Stimulated activated CD4-positive, alpha-beta T cell treated with anti-CD3 and anti-CD28 coated beads, TNF-alpha, amount 100 ng/mL, for 1 hour (primary cell): ENCODE measurements at regions not wholly inside any gene's neighbourhood (a gene's known extent, or its start where the extent isn't known, plus 50 kb on each side); places are given as distances from the start of the nearest gene placed in this dataset.

Source experiments
- DNase-seq, 3 donors: peaks; one replicate each; pipeline ENCODE4 v3.0.0-alpha.2; 2020; ENCODE audit warnings: low read depth in 3 of 3, low spot score in 1 of 3

DNA sequence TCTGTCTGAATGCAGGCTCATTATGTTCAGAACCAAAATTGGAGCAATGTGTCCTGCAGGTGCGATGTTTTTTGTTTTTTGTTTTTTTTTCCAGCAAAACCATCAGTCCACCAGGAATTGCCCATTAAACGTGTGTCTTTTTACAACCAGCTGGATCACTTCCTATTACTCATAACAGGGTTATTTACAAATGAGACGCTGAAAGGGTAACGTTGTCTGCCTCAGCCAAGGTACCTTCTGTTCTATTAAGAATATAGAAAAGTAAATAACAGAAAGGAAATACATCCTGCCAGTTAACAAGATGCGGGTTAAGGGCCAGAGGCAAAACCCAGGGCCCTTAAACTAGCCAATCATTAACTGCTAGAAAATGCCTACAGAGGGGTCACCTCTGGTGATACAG, 590.4 kb downstream of the TBC1D4 start:
- DNase-seq, result no peak

GRCh38 chr13:74889321-74889720, 592.6 kb downstream of the TBC1D4 start:
- DNase-seq, result no peak

DNA sequence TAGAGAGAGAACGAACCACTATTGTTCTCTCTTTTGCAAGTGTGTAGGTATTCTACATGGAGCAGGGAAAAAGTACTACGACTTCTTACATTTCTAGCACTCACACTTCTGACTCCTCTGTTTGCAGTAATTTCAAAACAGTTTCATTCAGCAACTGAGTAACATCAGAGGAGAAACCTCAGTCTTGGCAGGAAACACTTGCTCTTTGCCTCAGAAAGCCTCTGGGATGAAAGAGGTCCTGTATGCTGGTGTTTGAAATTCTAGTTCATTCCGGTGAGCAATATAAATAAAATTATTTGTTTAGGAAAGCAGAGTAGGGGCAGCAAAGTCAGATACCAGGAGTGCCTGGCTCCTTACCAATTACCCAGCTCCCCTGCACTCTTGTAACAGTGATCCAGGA, 595.5 kb downstream of the TBC1D4 start:
- no peak for DNase-seq

DNA sequence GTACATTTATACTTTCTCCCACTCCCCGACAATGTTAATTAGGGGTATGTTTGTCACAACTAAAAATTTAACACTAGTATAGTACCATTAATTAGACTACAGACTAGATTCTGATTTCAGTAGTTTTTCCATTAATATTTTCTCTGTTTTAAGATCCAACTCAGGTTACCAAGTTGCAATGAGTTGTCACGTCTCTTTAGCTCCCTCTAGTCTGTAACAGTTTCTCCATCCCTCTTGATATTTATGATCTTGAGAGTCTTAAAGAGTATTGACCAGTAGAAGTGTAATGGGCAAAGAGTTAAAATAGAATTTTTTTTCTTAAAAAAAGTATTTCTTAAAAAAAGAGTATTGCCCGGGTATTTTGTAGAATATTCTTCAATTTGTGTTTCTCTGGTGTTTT, 598.1 kb downstream of the TBC1D4 start:
- no peak for DNase-seq

DNA sequence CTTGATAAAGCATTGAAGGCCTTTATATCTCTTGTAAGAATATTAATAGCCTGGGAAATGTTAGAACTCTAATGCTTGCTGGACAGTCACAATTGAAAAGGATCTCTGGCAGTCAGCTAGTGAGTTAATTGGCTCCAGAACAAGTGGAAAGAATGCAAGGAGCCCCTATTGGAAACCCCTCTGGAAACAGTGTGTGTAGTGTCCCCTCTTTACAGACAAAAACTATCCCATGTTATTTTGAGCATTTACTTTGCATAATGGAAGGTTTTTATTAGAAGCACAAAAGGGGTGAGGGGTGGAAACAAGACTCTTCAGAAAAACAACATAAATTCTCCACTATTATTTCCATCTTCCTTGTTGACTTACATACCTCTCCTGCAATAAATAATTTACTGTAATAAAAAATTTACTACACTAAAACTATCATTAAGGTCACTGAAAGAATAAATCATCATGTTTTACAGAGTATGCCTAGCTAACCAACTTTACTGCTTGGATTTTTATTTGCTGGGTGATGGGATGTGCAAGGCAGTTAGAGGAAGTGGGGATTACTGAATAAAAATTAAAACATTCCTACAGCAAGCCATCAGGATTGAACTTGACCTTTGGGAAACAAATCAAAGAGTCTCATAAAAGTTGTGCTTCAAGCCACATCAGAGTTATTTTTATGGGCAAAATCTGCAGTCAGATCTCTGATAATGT, 610.4 kb downstream of the TBC1D4 start:
- no peak for DNase-seq

- DNase-seq, result no peak
Observed at GRCh38 chr13:74870865-74871264, 611.1 kb downstream of the TBC1D4 start.

- no peak for DNase-seq
Observed at GRCh38 chr13:74869846-74870245, 612.1 kb downstream of the TBC1D4 start.

DNA sequence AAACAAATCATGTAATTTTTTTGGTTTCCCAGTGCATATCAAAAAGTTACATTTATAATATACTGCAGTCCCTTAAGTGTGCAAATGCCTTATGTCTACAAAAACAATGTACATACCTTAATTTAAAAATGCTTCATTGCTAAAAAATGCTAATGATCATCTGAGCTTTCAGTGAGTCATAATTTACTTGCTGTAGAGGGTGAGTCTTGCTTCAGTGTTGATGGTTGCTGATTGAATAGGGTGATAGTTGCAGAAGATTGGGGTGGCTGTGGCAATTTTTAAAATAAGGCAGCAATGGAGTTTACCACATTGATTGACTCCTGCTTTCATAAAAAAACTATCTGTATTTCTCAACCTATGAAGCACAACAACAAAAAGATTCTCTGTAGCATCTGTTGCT, 613.9 kb downstream of the TBC1D4 start:
- DNase-seq, result no peak

GRCh38 chr13:74867460-74867859, 614.5 kb downstream of the TBC1D4 start:
- DNase-seq, result no peak

DNA sequence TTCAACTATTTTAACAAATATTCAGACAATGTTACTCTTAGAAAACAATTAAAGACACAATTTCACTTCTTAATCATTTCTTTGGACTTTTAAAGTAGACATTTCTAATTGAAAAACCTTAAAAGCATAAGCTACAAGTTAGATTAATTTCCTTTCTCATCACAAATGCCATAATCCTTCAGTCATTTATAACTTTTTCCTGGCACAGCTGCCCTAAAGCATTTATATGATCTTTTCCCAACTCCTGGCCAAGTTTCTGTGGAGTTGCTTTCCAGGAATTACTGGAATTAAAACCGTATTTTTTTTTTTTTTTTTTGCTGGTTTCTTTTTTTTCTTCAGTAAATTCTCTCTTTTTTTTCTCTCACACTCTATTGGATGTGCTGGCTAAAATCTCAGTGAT, 615.9 kb downstream of the TBC1D4 start:
- no peak for DNase-seq

- no peak for DNase-seq
Observed at GRCh38 chr13:74865656-74866055, 616.3 kb downstream of the TBC1D4 start.

- no peak for DNase-seq
Observed at GRCh38 chr13:74860789-74861188, 621.2 kb downstream of the TBC1D4 start.

GRCh38 chr13:74850893-74851292, 631.1 kb downstream of the TBC1D4 start:
- DNase-seq, result no peak

- DNase-seq, result no peak
Observed at GRCh38 chr13:74847966-74848365, 634.0 kb downstream of the TBC1D4 start.

DNA sequence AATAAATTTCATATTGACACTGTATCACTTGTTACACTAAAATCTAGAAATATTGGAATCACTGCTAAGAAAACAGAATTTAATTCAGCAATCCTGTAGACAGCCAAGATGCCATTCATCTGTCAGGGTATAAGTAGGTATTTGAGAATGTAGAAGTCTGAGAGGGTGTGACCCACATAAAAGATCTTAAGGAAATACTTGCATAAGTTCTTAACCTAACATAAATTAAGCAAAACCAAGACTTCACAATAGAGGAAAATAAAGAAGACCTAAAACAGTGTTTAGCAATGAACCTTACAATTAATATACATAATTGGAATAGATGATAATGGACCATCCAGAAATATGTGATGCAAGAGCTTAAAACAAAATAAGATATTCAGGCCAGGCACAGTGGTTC, 636.2 kb downstream of the TBC1D4 start:
- DNase-seq, result no peak

- no peak for DNase-seq
Observed at GRCh38 chr13:74841651-74842050, 640.3 kb downstream of the TBC1D4 start.

GRCh38 chr13:74841123-74841522, 640.8 kb downstream of the TBC1D4 start:
- DNase-seq, result no peak

GRCh38 chr13:74839656-74840055, 642.3 kb downstream of the TBC1D4 start:
- DNase-seq, result no peak

GRCh38 chr13:74838096-74838495, 643.9 kb downstream of the TBC1D4 start:
- DNase-seq, result no peak

GRCh38 chr13:74836628-74837027, 645.3 kb downstream of the TBC1D4 start:
- DNase-seq, result no peak

DNA sequence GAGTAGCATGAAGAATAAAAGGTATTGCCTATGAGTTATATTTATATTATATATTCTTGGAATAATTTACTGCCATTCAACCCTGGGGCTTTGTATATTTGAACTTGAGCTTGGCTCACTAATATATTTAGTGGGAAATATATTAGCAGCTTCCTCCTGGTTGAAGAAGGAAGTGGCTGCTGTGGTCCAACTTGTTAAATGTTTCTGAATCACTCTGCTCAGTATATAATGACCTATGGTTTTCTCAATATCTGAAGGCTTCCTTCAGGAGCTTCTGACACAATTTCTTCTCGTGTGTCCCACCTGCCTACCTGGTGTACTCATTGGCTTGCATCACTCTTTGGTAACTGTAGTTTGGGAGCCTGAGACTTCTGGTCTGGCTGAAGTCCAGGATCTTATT, 646.4 kb downstream of the TBC1D4 start:
- DNase-seq, result no peak

- DNase-seq, result no peak
Observed at GRCh38 chr13:74825938-74826246, 656.1 kb downstream of the TBC1D4 start.

GRCh38 chr13:74825152-74825937, 656.6 kb downstream of the TBC1D4 start:
- no peak for DNase-seq
